DOHH2 (cell line): ENCODE measurements at regions not wholly inside any gene's neighbourhood (a gene's known extent, or its start where the extent isn't known, plus 50 kb on each side); places are given as distances from the start of the nearest gene placed in this dataset.

Experiments used
- CTCF ChIP-seq: fragments of 200-600 bp; sonication (generic); IDR thresholded peaks from one replicate; pipeline ENCODE4 v1.5.1; 2014; ENCODE audit warnings: antibody characterized with exemption, mild to moderate bottlenecking, low read depth, low read length; ENCODE audit not compliant: poor library complexity, severe bottlenecking
- EZH2phosphoT487 ChIP-seq: fragments of 200-600 bp; sonication (generic); IDR thresholded peaks from 2 replicates; pipeline ENCODE4 v1.6.1; 2017; ENCODE audit warnings: borderline replicate concordance, mild to moderate bottlenecking, antibody characterized with exemption, low read length, moderate library complexity, mixed read lengths

GRCh38 chr4:111780965-111781364 is 364.3 kb upstream of the FAM241A start:
- TF ChIP-seq CTCF, result no peak
- TF ChIP-seq EZH2phosphoT487, result no peak
